IMR-90 (cell line): ENCODE measurements at regions not wholly inside any gene's neighbourhood (a gene's known extent, or its start where the extent isn't known, plus 50 kb on each side); places are given as distances from the start of the nearest gene placed in this dataset.
A peak's percentile ranks its signal among the peaks of the same experiment; 100 is the strongest.

Source experiments
- POLR2A ChIP-seq: IDR thresholded peaks from 2 replicates; pipeline ENCODE4 v1.6.1; 2012; ENCODE audit warnings: mild to moderate bottlenecking, low read depth, low read length
- TF ChIP-seq, protein P1 (sequence below): conservative IDR thresholded peaks from 2 replicates; pipeline ENCODE4 v1.5.1; 2012; ENCODE audit warnings: mild to moderate bottlenecking, low read depth, low read length, improper control_type of control experiment
- TF ChIP-seq, protein P2 (sequence below): fragments of 150-350 bp; IDR thresholded peaks from 2 replicates; pipeline ENCODE4 v1.6.1; 2017; ENCODE audit warnings: mild to moderate bottlenecking, antibody characterized with exemption, low read length, low read depth

DNA sequence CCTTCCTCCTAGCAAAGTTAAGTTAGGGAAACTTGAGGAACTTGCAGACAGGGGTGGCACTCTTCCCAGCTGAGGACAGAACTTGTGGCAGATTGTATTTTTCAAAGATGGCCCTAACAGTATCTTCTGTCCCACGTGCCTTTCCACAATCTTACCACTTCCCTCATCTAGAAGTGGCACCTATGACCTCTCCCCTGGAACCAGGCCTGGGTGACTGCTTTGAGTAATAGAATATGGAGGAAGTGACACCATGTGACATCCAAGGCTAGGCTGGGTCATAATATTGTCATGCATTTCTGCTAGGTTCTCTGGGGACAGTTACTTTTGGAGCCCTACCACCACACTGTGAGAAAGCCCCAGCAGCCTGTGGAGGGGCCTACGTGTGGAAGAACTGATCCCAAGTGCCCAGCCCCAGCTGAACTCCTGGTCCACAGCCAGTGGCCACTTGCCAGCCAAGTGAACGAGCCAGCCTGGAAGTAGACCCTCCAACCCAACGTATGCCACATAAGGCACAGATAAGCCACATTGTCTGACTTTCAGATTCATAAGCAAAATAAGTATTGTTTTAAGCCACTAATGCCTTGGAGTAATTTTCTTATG is 193.7 kb downstream of the PTPN20 start:
- TF ChIP-seq POLR2A, result no peak
- TF ChIP-seq, protein P1, sequence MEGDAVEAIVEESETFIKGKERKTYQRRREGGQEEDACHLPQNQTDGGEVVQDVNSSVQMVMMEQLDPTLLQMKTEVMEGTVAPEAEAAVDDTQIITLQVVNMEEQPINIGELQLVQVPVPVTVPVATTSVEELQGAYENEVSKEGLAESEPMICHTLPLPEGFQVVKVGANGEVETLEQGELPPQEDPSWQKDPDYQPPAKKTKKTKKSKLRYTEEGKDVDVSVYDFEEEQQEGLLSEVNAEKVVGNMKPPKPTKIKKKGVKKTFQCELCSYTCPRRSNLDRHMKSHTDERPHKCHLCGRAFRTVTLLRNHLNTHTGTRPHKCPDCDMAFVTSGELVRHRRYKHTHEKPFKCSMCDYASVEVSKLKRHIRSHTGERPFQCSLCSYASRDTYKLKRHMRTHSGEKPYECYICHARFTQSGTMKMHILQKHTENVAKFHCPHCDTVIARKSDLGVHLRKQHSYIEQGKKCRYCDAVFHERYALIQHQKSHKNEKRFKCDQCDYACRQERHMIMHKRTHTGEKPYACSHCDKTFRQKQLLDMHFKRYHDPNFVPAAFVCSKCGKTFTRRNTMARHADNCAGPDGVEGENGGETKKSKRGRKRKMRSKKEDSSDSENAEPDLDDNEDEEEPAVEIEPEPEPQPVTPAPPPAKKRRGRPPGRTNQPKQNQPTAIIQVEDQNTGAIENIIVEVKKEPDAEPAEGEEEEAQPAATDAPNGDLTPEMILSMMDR, result no peak
- TF ChIP-seq, protein P2, sequence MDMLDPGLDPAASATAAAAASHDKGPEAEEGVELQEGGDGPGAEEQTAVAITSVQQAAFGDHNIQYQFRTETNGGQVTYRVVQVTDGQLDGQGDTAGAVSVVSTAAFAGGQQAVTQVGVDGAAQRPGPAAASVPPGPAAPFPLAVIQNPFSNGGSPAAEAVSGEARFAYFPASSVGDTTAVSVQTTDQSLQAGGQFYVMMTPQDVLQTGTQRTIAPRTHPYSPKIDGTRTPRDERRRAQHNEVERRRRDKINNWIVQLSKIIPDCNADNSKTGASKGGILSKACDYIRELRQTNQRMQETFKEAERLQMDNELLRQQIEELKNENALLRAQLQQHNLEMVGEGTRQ, result 0 out of 2 replicates have a peak, but pooled peaks have one; percentile 6
